Liver (tissue), 2 donors: ENCODE measurements at regions not wholly inside any gene's neighbourhood (a gene's known extent, or its start where the extent isn't known, plus 50 kb on each side); places are given as distances from the start of the nearest gene placed in this dataset.

ENCODE experiments used
- FOXA2 ChIP-seq: IDR thresholded peaks from 2 replicates; pipeline ENCODE4 v1.6.1; 2016; ENCODE audit warnings: antibody characterized with exemption
- TF ChIP-seq, protein P1 (sequence below): fragments of 150-350 bp; IDR thresholded peaks from 2 replicates; pipeline ENCODE4 v1.5.1; 2017; ENCODE audit warnings: improper control_type of control experiment, low read depth, low read length; ENCODE audit not compliant: missing input control
- donor health status: healthy.

GRCh38 chr6:4262526-4262925 is 127.2 kb upstream of the ECI2 start:
- TF ChIP-seq, protein P1, sequence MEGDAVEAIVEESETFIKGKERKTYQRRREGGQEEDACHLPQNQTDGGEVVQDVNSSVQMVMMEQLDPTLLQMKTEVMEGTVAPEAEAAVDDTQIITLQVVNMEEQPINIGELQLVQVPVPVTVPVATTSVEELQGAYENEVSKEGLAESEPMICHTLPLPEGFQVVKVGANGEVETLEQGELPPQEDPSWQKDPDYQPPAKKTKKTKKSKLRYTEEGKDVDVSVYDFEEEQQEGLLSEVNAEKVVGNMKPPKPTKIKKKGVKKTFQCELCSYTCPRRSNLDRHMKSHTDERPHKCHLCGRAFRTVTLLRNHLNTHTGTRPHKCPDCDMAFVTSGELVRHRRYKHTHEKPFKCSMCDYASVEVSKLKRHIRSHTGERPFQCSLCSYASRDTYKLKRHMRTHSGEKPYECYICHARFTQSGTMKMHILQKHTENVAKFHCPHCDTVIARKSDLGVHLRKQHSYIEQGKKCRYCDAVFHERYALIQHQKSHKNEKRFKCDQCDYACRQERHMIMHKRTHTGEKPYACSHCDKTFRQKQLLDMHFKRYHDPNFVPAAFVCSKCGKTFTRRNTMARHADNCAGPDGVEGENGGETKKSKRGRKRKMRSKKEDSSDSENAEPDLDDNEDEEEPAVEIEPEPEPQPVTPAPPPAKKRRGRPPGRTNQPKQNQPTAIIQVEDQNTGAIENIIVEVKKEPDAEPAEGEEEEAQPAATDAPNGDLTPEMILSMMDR = no peak
- no peak for TF ChIP-seq FOXA2
